ELF-1 (cell line): ENCODE measurements at regions not wholly inside any gene's neighbourhood (a gene's known extent, or its start where the extent isn't known, plus 50 kb on each side); places are given as distances from the start of the nearest gene placed in this dataset.

Experiments
- DNase-seq: peaks from one replicate; pipeline ENCODE4 v3.0.0-alpha.2; 2016; ENCODE audit warnings: low read depth, low spot score

DNA sequence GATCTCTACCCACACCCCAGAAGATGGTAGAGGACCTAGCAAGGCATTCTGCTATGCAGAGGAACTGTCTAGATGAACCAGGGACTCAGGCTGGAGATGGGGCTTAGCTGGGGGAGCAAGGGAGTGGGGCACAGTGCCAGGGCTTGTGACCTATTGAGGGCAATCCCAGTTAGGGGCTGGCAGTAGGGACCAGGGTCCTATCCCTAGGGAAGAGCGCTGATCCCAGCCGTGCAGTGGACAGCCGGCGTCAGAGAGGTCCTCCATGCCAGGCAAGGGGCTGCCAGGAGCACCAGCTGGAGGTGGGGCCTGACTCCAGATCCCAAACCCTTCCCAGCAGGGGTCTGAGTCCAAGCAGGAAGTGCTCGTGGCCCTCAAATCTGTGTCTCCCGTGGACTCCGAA is 52.7 kb upstream of the NEURL1B start:
- no peak for DNase-seq

DNA sequence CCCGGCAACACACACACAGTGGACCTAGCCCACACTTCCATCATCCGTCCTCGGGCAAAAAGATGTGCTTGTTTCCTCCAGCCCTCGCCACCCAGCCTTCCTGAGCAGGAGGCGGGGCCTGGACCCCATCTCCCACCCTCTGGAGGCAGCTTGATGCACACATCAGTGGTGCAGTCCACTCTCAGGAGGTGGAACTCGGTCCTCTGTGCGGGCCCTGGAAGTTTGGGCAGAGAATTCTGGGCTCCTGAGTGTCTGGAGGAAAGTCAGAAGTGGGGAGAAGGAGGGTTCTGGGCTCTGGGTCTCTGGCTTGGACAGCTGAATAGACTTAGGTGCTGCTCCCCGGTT is 54.0 kb upstream of the NEURL1B start:
- DNase-seq = no peak

DNA sequence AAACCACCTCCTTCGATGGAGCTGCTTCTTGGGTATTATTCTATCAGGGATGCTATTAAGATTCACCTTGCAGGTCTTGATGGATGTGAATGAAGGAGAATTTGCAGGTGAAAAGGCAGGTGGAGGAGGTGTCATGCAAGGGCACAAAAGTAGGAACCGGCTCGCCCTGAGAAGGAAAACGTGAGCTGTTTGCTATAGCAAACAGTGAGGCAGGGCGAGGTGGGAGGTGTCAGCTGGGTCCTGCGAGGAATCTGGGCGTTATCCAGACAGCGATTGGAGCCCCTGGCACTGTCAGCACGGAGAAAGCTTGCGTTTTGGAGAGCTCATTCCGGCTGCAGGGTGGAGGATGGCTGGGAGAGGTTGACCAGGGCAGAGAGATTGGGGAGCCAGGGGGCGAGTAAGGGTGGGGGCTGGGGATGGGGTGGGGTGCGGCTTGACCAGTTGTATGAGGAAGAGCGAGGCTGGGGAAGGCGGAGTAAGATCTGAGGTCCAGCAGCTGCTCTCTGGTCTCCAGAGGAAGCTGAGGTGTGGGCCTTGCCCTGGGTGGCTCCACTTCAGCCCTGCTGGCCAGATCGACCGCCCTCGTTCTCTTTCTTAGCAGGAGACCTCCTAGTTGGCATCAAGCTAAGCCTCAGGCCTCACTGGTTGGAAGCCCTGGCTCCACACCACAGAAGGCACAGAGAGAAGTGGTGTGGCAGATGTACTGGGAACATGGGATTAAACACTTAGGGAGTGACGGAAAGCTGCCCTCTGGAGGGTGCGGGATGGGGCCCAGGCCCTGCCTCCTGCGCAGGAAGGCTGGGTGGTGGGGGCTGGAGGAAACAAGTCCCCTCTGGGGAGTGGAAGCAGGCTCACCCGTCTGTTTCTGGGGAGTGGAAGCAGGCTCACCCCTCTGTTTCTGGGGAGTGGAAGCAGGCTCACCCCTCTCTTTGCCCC is 54.7 kb upstream of the NEURL1B start:
- DNase-seq = no peak

DNA sequence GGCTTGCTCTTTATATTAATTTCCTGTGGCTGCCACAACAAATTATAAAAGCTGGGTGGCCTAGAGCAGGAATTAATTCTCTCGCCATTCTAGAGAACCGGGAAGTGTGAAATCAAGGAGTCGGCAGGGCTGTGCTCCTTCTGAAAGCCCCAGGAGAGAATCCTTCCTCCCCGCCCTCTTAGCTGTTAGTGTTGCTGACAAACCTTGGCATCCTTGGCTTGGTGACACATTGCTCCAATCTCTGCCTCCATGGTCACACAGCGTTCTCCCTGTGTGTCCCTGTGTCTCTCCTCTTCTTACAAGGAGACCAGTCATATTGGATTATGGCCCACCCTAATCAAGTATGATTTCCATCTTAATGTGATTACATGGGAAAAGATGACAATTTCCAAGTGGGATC is 55.9 kb upstream of the NEURL1B start:
- DNase-seq = no peak

DNA sequence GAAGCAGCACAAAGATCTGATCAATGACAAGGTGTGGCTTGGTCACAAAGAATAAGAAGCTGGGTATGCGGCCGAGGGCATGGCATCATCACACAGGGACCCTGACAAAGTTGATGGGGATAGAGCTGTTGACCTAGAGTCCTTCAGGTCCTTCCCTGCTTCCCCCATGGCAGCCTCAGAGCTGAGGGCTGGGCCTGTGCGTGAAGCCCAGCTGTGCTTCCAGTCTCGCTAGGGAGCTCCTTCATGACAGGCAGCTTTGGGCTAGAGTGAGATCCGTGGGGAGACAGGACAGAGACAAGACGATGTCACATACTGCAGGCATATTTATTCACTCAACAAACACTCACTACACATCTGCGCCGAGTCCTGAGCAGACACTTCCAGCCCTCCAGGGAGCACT is 56.4 kb upstream of the NEURL1B start:
- DNase-seq = no peak

DNA sequence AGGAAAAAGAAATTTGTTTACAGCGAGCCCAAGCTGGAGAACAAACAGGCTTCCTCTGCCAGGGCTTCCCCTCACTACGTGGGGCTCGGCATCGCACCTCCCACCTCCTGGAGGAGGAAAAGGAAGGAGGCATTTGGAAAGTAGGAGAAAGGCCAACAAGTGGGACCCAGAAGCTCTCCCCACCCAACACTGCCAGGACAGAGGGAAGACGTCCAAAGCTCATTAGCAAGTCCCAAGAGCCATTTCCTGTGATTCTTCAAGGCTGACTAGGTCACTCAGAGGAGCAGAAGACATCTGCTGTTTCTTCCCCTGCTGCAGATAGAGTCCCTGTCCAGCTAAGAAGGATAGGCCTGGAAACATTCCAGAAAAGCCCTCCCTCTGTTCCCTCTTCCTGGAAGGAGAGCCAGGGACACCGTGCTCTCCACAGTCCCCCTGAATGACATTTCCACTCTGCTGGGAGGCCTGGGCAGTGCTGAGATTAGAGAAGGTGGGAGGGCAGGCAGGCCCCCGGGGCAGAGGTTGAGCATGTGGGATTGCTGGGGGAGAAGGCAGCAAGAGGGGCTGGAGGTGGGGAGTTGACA is 57.0 kb upstream of the NEURL1B start:
- DNase-seq = no peak

DNA sequence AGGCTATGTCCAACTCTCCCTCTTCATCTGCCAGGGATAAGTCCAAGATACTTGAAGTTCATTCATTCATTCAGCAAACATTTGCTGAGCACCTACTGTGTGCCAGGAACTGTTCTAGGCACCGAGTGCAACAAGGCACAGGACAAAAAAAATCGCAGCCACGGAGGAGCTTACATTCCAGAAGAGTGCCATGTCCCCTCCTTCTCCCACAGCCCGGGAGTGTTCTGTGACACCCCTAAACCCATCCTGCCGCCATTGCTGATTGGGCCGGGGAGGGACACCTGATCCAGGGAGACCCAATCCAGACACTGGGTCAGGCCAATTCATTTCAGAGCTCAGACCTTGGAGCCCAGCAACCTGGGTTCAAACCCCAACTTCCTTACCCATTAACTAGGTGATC is 58.1 kb upstream of the NEURL1B start:
- no peak for DNase-seq

DNA sequence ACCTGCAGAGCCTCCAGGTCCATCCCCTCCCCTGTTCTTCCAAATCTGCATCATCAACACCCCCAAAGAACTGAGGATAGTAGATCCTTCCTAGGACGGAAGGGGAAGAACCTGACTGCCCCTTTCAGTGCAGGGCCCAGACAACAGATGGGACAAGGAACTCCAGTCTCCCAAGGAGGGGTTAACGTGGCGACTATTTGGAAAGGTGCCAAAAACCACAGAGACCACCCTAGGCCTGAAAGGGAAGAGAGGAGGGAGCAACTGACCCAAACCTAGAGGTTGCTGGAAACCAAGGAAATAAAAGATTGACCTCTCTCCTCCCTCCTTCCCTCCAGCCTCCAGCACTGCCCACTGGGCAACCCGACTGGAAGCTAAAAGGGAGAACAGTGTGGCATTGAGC is 59.7 kb upstream of the NEURL1B start:
- no peak for DNase-seq

DNA sequence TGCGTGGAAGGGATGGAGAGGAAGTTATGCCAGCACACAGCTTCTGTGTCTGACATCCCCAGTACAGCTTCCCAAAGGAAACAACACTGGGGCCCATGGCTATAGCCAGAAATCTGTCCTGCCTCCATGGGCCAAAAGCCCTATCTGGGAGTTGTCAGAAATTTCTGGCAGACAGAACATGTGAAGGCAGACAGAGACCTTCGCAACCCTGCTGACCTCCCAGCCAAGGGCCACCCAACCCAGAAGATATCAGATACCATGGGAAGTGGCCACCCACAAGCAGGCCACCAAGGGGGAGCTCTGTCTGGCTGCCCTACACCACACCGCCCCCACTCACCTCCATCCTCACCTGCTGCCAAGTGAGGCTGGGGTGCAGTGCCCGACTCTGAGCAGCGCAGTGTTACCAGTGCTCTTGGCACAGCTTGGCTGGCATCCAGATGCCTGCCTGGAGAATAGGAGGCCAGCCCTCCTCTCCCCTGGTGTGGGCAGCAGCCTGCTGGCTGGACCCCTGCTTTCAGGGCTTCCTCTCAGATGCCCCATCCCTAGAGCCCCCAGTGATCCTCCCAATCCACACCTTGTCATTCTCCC is 61.6 kb upstream of the NEURL1B start:
- DNase-seq = no peak

DNA sequence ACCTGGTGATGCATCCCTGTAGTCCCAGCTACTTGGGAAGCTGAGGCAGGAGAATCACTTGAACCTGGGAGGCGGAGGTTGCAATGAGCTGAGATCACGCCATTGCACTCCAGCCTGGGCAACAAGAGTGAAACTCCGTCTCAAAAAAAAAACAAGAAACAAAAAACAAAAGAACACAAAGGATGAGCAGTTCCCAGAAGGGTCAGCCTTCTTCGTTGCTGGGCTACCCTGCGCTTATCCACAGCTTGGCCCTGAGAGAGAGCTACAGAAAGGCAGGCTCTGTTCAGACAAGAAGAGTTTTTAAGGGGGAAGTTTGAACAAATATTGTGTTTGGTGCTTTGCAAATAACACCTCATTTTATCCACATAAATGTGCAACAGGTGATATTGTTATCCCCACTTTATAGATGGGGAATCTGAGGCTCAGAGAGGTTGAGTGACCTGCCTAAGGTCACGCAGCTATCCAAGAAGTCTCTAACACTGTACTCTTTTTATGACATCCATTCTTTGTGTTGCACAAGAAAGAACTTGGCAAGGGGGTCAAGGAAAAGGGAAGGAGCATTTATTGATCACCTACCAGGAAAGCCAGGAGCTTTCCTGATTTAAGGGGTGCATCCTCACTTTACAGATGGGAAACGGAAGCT is 63.7 kb upstream of the NEURL1B start:
- no peak for DNase-seq

DNA sequence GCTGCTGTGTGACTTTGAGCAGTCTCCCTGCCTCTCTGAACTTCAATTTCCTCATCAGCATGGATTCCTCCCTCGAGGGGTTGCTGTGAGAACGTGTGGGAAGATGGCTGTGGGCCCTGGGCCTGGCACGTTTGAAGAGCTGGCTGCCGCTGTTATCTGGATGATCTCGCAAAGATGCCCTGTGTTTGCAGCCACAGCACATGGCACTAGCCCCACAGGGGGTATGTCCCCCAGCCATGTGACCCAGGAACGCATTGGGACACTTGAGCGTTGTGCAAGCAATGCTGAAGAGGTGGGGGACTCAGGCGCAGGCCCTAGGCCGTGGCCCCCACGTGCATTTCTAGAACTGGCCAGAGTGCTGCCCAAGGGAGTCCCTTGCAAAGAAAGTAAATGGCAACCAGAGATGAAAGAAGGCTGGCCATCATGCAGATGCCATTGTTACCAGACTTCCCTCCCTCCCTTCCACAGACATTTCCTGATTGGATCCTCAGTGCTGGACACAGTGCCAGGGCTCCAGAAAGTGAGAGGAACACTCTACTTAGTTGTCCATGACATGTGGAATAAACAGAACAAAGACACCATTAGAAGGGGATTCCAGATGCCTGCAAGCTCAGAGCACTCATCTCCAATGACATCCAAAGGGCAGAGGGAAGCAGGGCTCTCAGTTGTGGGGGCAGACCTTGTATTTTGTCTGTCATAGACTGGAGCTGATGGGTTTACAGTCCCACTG is 65.1 kb upstream of the NEURL1B start:
- DNase-seq = no peak

DNA sequence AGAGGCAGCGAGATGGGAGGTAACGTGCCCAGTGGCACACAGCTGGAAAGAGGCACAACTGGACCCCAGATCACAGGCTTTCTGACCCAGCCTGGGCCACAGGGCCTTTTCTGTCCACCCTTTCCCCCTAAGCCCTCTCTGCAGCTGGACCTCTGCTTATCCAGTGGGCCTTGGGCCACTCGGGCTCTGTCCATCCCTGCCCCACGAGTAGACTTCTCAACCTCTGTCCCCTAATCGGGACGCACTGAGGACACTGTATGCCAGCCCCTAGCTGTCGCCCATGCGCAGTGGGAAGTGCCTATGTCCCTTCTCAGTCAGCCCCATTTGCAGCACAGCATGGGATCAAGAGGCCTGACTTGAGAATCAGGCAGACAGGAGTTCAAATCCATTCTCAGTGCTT is 65.6 kb upstream of the NEURL1B start:
- DNase-seq = no peak

DNA sequence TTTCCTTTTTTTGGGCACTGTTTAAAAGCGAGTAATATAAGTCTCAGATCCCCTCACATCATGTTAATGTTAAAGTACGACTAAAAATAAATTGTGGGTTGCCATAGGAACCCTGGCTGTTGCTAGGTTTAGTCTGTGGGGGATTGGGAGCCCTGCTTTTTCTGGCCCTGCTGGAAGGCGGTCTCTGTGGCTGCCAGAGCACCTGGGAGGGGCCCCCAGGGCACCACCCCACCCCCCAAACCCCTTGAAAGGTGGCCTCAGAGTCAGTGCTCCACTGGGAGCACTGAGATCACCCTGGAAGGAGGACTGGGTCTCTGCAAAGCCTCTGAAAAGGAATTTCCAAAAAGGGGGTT is 66.2 kb upstream of the NEURL1B start:
- no peak for DNase-seq

DNA sequence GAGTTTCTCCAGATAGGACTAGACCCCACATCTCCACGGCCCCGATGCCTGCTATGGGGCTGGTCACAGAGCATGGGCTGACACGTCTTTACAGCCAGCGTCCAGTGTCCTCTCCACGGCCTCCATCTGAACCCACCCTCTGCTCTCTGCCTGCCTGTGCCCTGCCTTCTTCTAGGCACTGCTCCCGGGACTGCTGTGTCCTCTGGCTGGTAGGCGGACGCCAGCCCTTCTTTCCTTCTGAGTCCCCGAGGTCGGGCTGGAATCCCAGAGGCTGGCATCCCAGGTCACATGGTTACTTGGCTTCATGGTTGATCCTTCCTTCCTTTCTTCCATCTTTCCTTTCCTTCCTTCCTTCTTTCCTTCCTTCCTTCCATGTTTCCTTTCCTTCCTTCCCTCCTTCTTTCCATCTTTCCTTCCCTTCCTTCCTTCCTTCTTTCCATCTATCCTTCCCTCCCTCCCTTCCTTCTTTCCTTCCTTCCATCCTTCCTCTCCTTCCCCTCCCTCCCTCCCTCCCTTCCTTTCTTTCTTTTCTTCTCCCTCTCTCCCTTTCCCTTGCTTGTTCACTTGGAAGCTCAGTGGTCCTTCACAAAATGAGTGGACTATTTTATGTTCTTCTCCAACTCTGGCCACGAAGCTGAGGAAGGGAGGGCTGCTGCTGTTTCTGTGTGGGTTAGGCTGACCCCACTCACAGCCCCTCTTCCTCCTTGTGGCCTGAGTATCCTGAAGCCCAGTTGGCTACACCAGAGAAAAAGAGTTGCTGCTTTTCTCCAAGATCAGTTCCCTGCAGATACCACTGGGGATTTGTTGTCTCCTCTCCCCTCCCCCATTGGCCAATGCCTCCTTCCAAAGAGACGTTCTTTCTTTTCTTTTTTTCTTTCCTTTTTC is 66.8 kb upstream of the NEURL1B start:
- DNase-seq = no peak

DNA sequence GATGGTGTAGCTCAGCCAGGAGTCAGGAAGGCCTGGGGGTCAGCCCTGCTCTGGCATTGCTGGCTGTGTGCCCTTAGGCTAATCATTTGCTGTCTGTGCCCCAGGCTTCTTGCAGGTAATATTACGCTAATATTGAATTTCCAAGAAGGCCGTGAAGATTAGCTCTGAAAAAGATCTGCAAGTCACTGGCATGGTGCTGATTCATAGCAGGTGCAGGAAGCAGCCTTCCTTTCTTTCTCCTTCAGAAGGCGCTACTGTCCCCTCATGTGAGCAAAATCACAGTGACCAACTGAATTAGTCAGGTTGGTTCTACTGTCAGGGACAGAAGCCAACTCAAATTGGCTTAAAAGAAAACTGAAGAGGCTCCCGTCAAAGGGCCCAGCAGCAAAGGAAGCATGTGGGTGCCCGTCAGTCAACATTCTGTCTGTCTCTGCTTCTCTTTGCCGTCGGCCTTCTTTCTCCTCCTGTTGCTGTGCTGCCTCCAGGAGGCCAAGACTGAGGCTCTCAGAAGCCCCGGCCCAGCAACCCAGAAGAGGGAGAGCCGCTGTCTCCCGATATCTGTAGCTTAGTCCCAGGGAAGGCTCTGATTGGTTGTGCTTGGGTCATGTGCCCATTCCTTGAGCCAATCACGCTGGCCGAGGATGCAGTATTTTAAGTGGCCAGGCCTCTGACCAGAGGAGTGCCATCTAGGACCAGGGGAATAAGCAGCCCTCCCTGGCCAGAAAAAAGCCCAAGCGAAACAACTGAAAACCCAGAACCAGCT is 67.8 kb upstream of the NEURL1B start:
- DNase-seq = no peak

DNA sequence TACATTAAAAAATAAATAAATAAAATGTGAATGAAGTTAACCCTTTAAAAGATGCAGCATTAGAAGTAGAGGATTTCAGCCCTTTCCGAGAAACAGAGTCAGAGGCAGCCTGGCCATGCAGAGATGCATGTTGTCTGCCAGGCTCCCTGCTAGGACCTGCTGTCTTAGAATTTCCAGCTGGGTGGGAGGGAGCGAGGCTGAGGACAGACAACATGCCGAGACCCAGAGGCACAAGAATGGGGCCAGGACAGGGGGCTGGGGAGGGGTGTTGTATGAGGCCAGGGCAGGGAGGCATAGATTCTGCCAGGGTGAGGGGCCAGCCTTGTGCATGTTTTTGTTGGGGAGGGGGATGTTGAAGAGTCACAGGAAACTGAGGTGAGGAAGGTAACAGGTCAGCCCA is 68.6 kb upstream of the NEURL1B start:
- no peak for DNase-seq

DNA sequence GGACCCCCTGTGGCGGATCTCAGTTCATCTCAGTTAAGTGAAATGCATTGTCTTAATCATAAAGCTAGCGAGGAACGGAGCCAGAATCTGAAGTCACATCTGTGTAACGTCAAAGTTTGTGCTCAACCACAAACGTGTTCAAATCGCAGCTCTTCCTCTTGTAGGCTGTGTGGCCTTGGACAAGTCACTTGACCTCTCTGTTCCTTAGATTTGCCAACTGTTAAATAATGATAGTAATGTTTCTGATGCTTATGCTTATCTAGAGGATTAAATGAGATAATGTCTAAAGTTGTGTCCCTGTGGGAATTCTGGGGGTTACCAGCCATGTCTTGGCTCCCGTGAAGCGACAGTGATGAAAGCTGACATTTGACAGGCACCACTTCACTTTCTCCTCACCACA is 69.2 kb upstream of the NEURL1B start:
- DNase-seq = no peak

DNA sequence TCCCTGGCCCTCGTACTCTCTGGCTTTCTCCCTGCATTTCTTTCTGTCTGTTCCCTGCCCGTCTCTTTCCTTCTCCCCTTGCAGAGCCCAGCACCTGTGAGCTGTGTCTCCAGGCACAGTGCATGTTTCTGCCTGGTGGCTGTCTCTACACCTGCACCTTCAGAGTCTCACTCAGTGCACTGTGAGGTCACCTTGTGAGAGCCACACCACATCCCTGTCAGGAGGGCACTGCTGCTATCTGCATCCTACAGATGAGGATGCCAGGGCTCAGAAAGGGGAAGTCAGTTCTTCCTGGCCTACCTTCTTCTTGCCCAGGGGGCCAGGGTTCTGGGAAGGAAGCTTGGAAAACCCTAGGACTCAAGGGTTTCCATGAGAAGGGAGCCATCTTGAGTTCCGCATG is 69.7 kb upstream of the NEURL1B start:
- no peak for DNase-seq

DNA sequence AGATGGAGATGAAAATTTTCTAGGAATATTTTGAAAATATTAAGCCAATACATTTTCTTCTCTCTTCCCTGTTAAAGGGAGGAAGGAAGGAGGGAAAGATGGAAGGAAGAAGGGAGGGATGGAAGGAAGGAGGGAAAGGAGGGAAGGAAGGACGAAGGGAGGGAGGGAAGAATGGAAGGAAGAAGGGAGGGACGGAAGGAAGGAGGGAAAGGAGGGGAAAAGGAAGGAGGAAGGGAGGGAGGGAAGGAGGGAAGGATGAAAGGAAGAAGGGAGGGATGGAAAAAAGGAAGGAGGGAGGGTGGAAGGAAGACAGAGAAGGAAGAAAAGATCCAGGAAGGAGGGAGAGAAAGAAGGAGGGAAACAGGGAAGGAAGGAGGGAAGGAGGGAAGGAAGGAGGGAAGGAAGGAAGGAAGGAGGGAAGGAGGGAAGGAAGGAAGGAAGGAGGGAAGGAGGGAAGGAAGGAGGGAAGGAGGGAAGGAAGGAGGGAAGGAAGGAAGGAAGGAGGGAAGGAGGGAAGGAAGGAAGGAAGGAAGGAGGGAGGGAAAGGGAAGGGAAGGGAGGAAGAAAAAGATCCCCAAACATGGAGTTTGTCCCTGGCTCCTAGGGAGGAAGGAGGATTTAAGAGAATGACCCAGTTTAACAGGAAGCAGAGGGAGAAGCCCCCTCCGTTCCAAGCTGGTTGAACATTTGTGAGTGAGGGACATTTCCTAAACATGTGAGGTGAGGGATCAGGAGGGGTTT is 70.3 kb upstream of the NEURL1B start:
- DNase-seq = no peak
